NCI-H460 (cell line): ENCODE measurements at regions not wholly inside any gene's neighbourhood (a gene's known extent, or its start where the extent isn't known, plus 50 kb on each side); places are given as distances from the start of the nearest gene placed in this dataset.
"Not testable (repeated sequence)": the region's sequence is repeated elsewhere in the genome, so short reads cannot be mapped to it uniquely, and the experiment has no call there.

Source experiments
- DNase-seq: peaks from one replicate; pipeline ENCODE4 v3.0.0-alpha.2; 2016; ENCODE audit warnings: low read depth; ENCODE audit errors: extremely low read depth

GRCh38 chr13:59367467-59367866 is 796.3 kb downstream of the DIAPH3 start:
- DNase-seq, result no peak

GRCh38 chr13:59367904-59368303 is 795.8 kb downstream of the DIAPH3 start:
- DNase-seq, result no peak

GRCh38 chr13:59368693-59369092 is 795.0 kb downstream of the DIAPH3 start:
- no peak for DNase-seq

GRCh38 chr13:59371229-59371628 is 792.5 kb downstream of the DIAPH3 start:
- no peak for DNase-seq

- no peak for DNase-seq
Measured at GRCh38 chr13:59373341-59373740, 790.4 kb downstream of the DIAPH3 start.

GRCh38 chr13:59374691-59375090 is 789.0 kb downstream of the DIAPH3 start:
- no peak for DNase-seq

GRCh38 chr13:59384154-59384553 is 779.6 kb downstream of the DIAPH3 start:
- DNase-seq, result no peak

GRCh38 chr13:59391696-59392095 is 772.0 kb downstream of the DIAPH3 start:
- DNase-seq, result peak; percentile 50

- no peak for DNase-seq
Measured at GRCh38 chr13:59392328-59392727, 771.4 kb downstream of the DIAPH3 start.

- no peak for DNase-seq
Measured at GRCh38 chr13:59394496-59394895, 769.2 kb downstream of the DIAPH3 start.

GRCh38 chr13:59398127-59398526 is 765.6 kb downstream of the DIAPH3 start:
- DNase-seq, result no peak

- DNase-seq, result no peak
Measured at GRCh38 chr13:59398661-59399060, 765.1 kb downstream of the DIAPH3 start.

- no peak for DNase-seq
Measured at GRCh38 chr13:59399513-59399912, 764.2 kb downstream of the DIAPH3 start.

- DNase-seq, result no peak
Measured at GRCh38 chr13:59404331-59404730, 759.4 kb downstream of the DIAPH3 start.

GRCh38 chr13:59407251-59407650 is 756.5 kb downstream of the DIAPH3 start:
- DNase-seq, result not testable (repeated sequence)

- no peak for DNase-seq
Measured at GRCh38 chr13:59408738-59409137, 755.0 kb downstream of the DIAPH3 start.

- no peak for DNase-seq
Measured at GRCh38 chr13:59409211-59409610, 754.5 kb downstream of the DIAPH3 start.

- DNase-seq, result no peak
Measured at GRCh38 chr13:59409634-59410200, 754.0 kb downstream of the DIAPH3 start.

GRCh38 chr13:59413126-59413525 is 750.6 kb downstream of the DIAPH3 start:
- no peak for DNase-seq

- DNase-seq, result no peak
Measured at GRCh38 chr13:59414006-59414405, 749.7 kb downstream of the DIAPH3 start.

GRCh38 chr13:59415498-59415897 is 748.2 kb downstream of the DIAPH3 start:
- DNase-seq, result no peak

- no peak for DNase-seq
Measured at GRCh38 chr13:59416561-59416960, 747.2 kb downstream of the DIAPH3 start.

GRCh38 chr13:59422646-59423045 is 741.1 kb downstream of the DIAPH3 start:
- no peak for DNase-seq
